ENCODE measurements at regions not wholly inside any gene's neighbourhood (a gene's known extent, or its start where the extent isn't known, plus 50 kb on each side); places are given as distances from the start of the nearest gene placed in this dataset.

GRCh38 chr3:194976049-194976451 is 290.4 kb downstream of the FAM43A start:
- no peak overlapping the region for H3K4me3 ChIP-seq (ENCODE audit: low read depth, low read length)
- DNase-seq (ENCODE audit: low read depth), result peak; percentile 87
- no peak for TF ChIP-seq CTCF (IDR thresholded peaks at IDR 0.05; ENCODE audit: control insufficient read depth, extremely low read depth, insufficient read depth)

- TF ChIP-seq CTCF (IDR thresholded peaks at IDR 0.05; ENCODE audit: control insufficient read depth, extremely low read depth, insufficient read depth), result no peak
Observed at GRCh38 chr3:194976874-194977273, 291.2 kb downstream of the FAM43A start.

GRCh38 chr3:194977356-194977755 is 291.7 kb downstream of the FAM43A start:
- no peak for DNase-seq (ENCODE audit: low read depth)
- TF ChIP-seq CTCF (IDR thresholded peaks at IDR 0.05; ENCODE audit: control insufficient read depth, extremely low read depth, insufficient read depth), result no peak
- H3K4me3 ChIP-seq (ENCODE audit: low read depth, low read length), result no peak overlapping the region

More at GRCh38 chr3:194976874-194977273, 291.2 kb downstream of the FAM43A start:
- no peak overlapping the region for H3K4me3 ChIP-seq (ENCODE audit: low read depth, low read length)
- no peak for DNase-seq (ENCODE audit: low read depth)

GRCh38 chr3:194979173-194979572 is 291.8 kb downstream of the XXYLT1 start:
- H3K4me3 ChIP-seq (ENCODE audit: low read depth, low read length), result no peak overlapping the region
- TF ChIP-seq CTCF (IDR thresholded peaks at IDR 0.05; ENCODE audit: control insufficient read depth, extremely low read depth, insufficient read depth), result no peak
- DNase-seq (ENCODE audit: low read depth), result no peak

- DNase-seq (ENCODE audit: low read depth), result no peak
- no peak overlapping the region for H3K4me3 ChIP-seq (ENCODE audit: low read depth, low read length)
- no peak for TF ChIP-seq CTCF (IDR thresholded peaks at IDR 0.05; ENCODE audit: control insufficient read depth, extremely low read depth, insufficient read depth)
Observed at GRCh38 chr3:194982472-194982871, 288.5 kb downstream of the XXYLT1 start.

GRCh38 chr3:194983121-194983520 is 287.8 kb downstream of the XXYLT1 start:
- no peak overlapping the region for H3K4me3 ChIP-seq (ENCODE audit: low read depth, low read length)
- no peak for DNase-seq (ENCODE audit: low read depth)
- TF ChIP-seq CTCF (IDR thresholded peaks at IDR 0.05; ENCODE audit: control insufficient read depth, extremely low read depth, insufficient read depth), result no peak

- no peak for TF ChIP-seq CTCF (IDR thresholded peaks at IDR 0.05; ENCODE audit: control insufficient read depth, extremely low read depth, insufficient read depth)
- no peak overlapping the region for H3K4me3 ChIP-seq (ENCODE audit: low read depth, low read length)
- no peak for DNase-seq (ENCODE audit: low read depth)
Observed at GRCh38 chr3:194983620-194984019, 287.3 kb downstream of the XXYLT1 start.

Data from LNCaP clone FGC (cell line).